ENCODE measurements at regions not wholly inside any gene's neighbourhood (a gene's known extent, or its start where the extent isn't known, plus 50 kb on each side); places are given as distances from the start of the nearest gene placed in this dataset.
A peak's percentile ranks its signal among the peaks of the same experiment; 100 is the strongest.

DNA sequence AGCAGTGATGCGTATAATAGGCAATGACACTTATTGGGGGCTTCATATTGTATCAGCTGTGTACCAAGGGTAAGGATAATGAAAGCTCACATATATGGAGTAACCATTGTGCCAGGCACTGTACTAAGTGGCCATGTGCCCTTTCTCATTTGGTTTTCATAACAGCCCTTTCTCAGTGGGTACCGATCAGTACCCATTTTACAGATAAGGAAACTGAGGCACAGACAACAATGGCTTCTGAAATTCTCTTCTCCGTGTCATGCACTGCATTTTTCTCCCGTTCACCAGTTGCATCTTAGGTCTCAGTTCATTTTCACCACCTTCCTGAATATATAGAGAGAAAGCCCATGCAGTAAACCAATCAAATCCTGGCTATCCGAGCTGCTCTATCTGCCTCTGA lies 216.7 kb upstream of the RBFOX1 start:
- Histone ChIP-seq H4K20me1 (ENCODE audit: insufficient read depth, low read length) (no peaks in the 10 kb centered on the region), H3K27me3 (ENCODE audit: control insufficient read depth in 1 of 2, insufficient read depth in 2 of 2, low read length in 2 of 2) (no peaks in the 10 kb centered on the region), H3K9ac (ENCODE audit: insufficient read depth, low read depth, low read length) (no peak overlapping the region), H3K4me3 (replicated peaks in 1 of 3; ENCODE audit: insufficient read depth in 1 of 3, low read depth in 2 of 3, low read length in 3 of 3) (no peak overlapping the region), H3K4me1 (ENCODE audit: insufficient read depth, low read length) (no peaks in the 10 kb centered on the region), H3K36me3 (replicated peaks in 1 of 2; ENCODE audit: control insufficient read depth in 1 of 2, insufficient read depth in 2 of 2, low read length in 2 of 2) (no peaks in the 10 kb centered on the region), H2AFZ (ENCODE audit: low read length) (no peak overlapping the region), H3K27ac (ENCODE audit: extremely low read length, insufficient read depth, low read length) (no peak overlapping the region), H3K79me2 (ENCODE audit: insufficient read depth, low read length) (no peaks in the 10 kb centered on the region), H3K4me2 (ENCODE audit: low read depth, low read length) (no peak overlapping the region), H3K9me3 (ENCODE audit: low read length) (no peaks in the 10 kb centered on the region)
- no TSS peak for BruUV-seq (replicated peaks)
- CTCF ChIA-PET (ENCODE audit: low intra/inter-chr PET ratio, low total read pairs): no interaction called here
- POLR2A ChIA-PET: no interaction called here
- ATAC-seq (no peak), DNase-seq (ENCODE audit: low spot score) (no peak), FAIRE-seq (no peak)
- in situ Hi-C loops (cut with HindIII; ENCODE audit: extremely low pct_ligation_motif_present, low pct_unique_long_range_greater_than_20kb): no loop called here
- WGBS (ENCODE audit: low lambda C conversion rate): 4% methylated on average over 5 of the region's 5 CpGs
- no peak for TF ChIP-seq RBM39 (IDR thresholded peaks at IDR 0.05; ENCODE audit: low read depth, low read length, poor library complexity, severe bottlenecking)
- TF ChIP-seq ZNF629 (CRISPR knock-in tag; conservative IDR thresholded peaks at IDR 0.05): peak; percentile 69
- TF ChIP-seq, protein P1, sequence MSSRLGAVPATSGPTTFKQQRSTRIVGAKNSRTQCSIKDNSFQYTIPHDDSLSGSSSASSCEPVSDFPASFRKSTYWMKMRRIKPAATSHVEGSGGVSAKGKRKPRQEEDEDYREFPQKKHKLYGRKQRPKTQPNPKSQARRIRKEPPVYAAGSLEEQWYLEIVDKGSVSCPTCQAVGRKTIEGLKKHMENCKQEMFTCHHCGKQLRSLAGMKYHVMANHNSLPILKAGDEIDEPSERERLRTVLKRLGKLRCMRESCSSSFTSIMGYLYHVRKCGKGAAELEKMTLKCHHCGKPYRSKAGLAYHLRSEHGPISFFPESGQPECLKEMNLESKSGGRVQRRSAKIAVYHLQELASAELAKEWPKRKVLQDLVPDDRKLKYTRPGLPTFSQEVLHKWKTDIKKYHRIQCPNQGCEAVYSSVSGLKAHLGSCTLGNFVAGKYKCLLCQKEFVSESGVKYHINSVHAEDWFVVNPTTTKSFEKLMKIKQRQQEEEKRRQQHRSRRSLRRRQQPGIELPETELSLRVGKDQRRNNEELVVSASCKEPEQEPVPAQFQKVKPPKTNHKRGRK (CRISPR knock-in tag; IDR thresholded peaks at IDR 0.05): no peak
- intact Hi-C loops (cut with micrococcal nuclease; ENCODE audit: unreplicated experiment): no loop called here

DNA sequence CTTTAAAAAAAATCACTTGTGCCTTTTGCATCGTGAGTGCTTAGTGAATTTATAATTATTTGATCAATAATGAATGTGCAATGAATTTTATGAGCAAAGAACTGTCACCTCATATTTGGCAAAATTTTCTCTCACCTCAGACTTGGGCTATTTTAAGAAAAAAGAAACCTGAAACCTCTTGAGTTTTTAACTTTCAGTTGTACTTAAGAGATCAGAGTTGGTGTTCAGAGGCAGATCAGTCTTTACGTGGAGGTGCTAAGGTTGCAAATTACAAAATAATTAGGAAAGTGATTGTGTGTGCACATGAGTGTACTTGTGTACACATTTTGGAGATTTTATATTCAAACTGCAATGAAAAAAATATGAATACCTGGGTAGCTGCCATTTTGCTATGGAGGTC lies 218.7 kb upstream of the RBFOX1 start:
- TF ChIP-seq NR2F1 (CRISPR knock-in tag; IDR thresholded peaks at IDR 0.05): no peak
- no peak for TF ChIP-seq ZNF331 (CRISPR knock-in tag; IDR thresholded peaks at IDR 0.05)
- TF ChIP-seq TARDBP (CRISPR knock-in tag; IDR thresholded peaks at IDR 0.05): no peak
- TF ChIP-seq, protein P2, sequence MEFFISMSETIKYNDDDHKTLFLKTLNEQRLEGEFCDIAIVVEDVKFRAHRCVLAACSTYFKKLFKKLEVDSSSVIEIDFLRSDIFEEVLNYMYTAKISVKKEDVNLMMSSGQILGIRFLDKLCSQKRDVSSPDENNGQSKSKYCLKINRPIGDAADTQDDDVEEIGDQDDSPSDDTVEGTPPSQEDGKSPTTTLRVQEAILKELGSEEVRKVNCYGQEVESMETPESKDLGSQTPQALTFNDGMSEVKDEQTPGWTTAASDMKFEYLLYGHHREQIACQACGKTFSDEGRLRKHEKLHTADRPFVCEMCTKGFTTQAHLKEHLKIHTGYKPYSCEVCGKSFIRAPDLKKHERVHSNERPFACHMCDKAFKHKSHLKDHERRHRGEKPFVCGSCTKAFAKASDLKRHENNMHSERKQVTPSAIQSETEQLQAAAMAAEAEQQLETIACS (CRISPR knock-in tag; IDR thresholded peaks at IDR 0.05): no peak
- no peak for TF ChIP-seq ZBTB7A (CRISPR knock-in tag; IDR thresholded peaks at IDR 0.05)
- TF ChIP-seq NR2F6 (IDR thresholded peaks at IDR 0.05): no peak
- TF ChIP-seq NR2F6 (CRISPR knock-in tag; IDR thresholded peaks at IDR 0.05): no peak
- TF ChIP-seq, protein P3, sequence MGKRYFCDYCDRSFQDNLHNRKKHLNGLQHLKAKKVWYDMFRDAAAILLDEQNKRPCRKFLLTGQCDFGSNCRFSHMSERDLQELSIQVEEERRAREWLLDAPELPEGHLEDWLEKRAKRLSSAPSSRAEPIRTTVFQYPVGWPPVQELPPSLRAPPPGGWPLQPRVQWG (CRISPR knock-in tag; IDR thresholded peaks at IDR 0.05; ENCODE audit: borderline replicate concordance, low read depth): no peak
- TF ChIP-seq CAMTA2 (CRISPR knock-in tag; IDR thresholded peaks at IDR 0.05; ENCODE audit: borderline replicate concordance): no peak
- no peak for TF ChIP-seq ZNF713 (CRISPR knock-in tag; IDR thresholded peaks at IDR 0.05)
- H3K4me2 ChIP-seq (ENCODE audit: low read depth, low read length): no peak overlapping the region
- CTCF ChIA-PET (ENCODE audit: low intra/inter-chr PET ratio, low total read pairs): no interaction called here
- H3K79me2 ChIP-seq (ENCODE audit: insufficient read depth, low read length): no peaks in the 10 kb centered on the region
- BruUV-seq (replicated peaks): no TSS peak
- intact Hi-C loops (cut with micrococcal nuclease; ENCODE audit: unreplicated experiment): no loop called here
- no peak overlapping the region for H3K4me3 ChIP-seq (replicated peaks in 1 of 3; ENCODE audit: insufficient read depth in 1 of 3, low read depth in 2 of 3, low read length in 3 of 3)
- ATAC-seq: no peak
- in situ Hi-C loops (cut with HindIII; ENCODE audit: extremely low pct_ligation_motif_present, low pct_unique_long_range_greater_than_20kb): no loop called here
- POLR2A ChIA-PET: no interaction called here
- H4K20me1 ChIP-seq (ENCODE audit: insufficient read depth, low read length): no peaks in the 10 kb centered on the region
- WGBS (ENCODE audit: low lambda C conversion rate): 2% methylated on average over 2 of the region's 2 CpGs
- no peak for FAIRE-seq
- no peaks in the 10 kb centered on the region for H3K36me3 ChIP-seq (replicated peaks in 1 of 2; ENCODE audit: control insufficient read depth in 1 of 2, insufficient read depth in 2 of 2, low read length in 2 of 2)
- H3K27ac ChIP-seq (ENCODE audit: extremely low read length, insufficient read depth, low read length): no peak overlapping the region
- H3K9me3 ChIP-seq (ENCODE audit: low read length): no peaks in the 10 kb centered on the region
- H3K9ac ChIP-seq (ENCODE audit: insufficient read depth, low read depth, low read length): no peak overlapping the region
- H3K27me3 ChIP-seq (ENCODE audit: control insufficient read depth in 1 of 2, insufficient read depth in 2 of 2, low read length in 2 of 2): no peaks in the 10 kb centered on the region
- DNase-seq (ENCODE audit: low spot score): no peak
- H2AFZ ChIP-seq (ENCODE audit: low read length): no peak overlapping the region
- H3K4me1 ChIP-seq (ENCODE audit: insufficient read depth, low read length): no peaks in the 10 kb centered on the region

Measured in HepG2 (cell line).